GM18909 (cell line): ENCODE measurements at regions not wholly inside any gene's neighbourhood (a gene's known extent, or its start where the extent isn't known, plus 50 kb on each side); places are given as distances from the start of the nearest gene placed in this dataset.
A peak's percentile ranks its signal among the peaks of the same experiment; 100 is the strongest.
"Not testable (repeated sequence)": the region's sequence is repeated elsewhere in the genome, so short reads cannot be mapped to it uniquely, and the experiment has no call there.

ENCODE experiments used
- ATAC-seq: cut with Tn5 transposase; IDR thresholded peaks from one replicate; pipeline ENCODE4 v1.9.1; 2021; ENCODE audit warnings: mild to moderate bottlenecking; ENCODE audit not compliant: unreplicated experiment, poor library complexity

GRCh38 chr4:128462103-128462783, 174.6 kb upstream of the PGRMC2 start:
- no peak for ATAC-seq

GRCh38 chr4:128461291-128462102, 173.9 kb upstream of the PGRMC2 start:
- ATAC-seq: peak; percentile 70

GRCh38 chr4:128459547-128459946, 171.9 kb upstream of the PGRMC2 start:
- ATAC-seq: peak; percentile 42

- no peak for ATAC-seq
Observed at GRCh38 chr4:128458816-128459215, 171.2 kb upstream of the PGRMC2 start.

GRCh38 chr4:128457726-128458125, 170.1 kb upstream of the PGRMC2 start:
- no peak for ATAC-seq

- no peak for ATAC-seq
Observed at GRCh38 chr4:128456171-128456570, 168.6 kb upstream of the PGRMC2 start.

GRCh38 chr4:128455480-128455879, 167.9 kb upstream of the PGRMC2 start:
- ATAC-seq: no peak

GRCh38 chr4:128454881-128455280, 167.3 kb upstream of the PGRMC2 start:
- no peak for ATAC-seq

GRCh38 chr4:128454281-128454871, 166.8 kb upstream of the PGRMC2 start:
- ATAC-seq: peak; percentile 98

GRCh38 chr4:128452415-128452814, 164.8 kb upstream of the PGRMC2 start:
- ATAC-seq: no peak

GRCh38 chr4:128451270-128451905, 163.8 kb upstream of the PGRMC2 start:
- ATAC-seq: no peak

GRCh38 chr4:128450326-128451120, 162.9 kb upstream of the PGRMC2 start:
- no peak for ATAC-seq

- ATAC-seq: no peak
Observed at GRCh38 chr4:128449251-128449650, 161.6 kb upstream of the PGRMC2 start.

- no peak for ATAC-seq
Observed at GRCh38 chr4:128444544-128445302, 157.1 kb upstream of the PGRMC2 start.

- no peak for ATAC-seq
Observed at GRCh38 chr4:128440923-128441322, 153.3 kb upstream of the PGRMC2 start.

GRCh38 chr4:128437023-128437422, 149.4 kb upstream of the PGRMC2 start:
- ATAC-seq: not testable (repeated sequence)

- not testable (repeated sequence) for ATAC-seq
Observed at GRCh38 chr4:128429023-128429613, 141.5 kb upstream of the PGRMC2 start.

- no peak for ATAC-seq
Observed at GRCh38 chr4:128428397-128428796, 140.8 kb upstream of the PGRMC2 start.

- no peak for ATAC-seq
Observed at GRCh38 chr4:128427832-128428366, 140.3 kb upstream of the PGRMC2 start.
